Fibroblast of lung (primary cell): ENCODE measurements at regions not wholly inside any gene's neighbourhood (a gene's known extent, or its start where the extent isn't known, plus 50 kb on each side); places are given as distances from the start of the nearest gene placed in this dataset.

ENCODE experiments used
- EZH2 ChIP-seq: IDR thresholded peaks from 2 replicates; pipeline ENCODE4 v1.5.1; 2012; ENCODE audit warnings: low read length, control low read depth, mild to moderate bottlenecking; ENCODE audit errors: missing control alignments
- TF ChIP-seq, protein P1 (sequence below), 2 donors: IDR thresholded peaks in 1 of 2; conservative IDR thresholded peaks in 1 of 2; 1 replicate in 1 of 2; 2 replicates in 1 of 2; pipeline ENCODE4 v1.5.1; 2011 to 2012; ENCODE audit warnings: low read length in 2 of 2, control low read depth in 1 of 2, inconsistent platforms in 1 of 2, low read depth in 1 of 2, mild to moderate bottlenecking in 1 of 2

DNA sequence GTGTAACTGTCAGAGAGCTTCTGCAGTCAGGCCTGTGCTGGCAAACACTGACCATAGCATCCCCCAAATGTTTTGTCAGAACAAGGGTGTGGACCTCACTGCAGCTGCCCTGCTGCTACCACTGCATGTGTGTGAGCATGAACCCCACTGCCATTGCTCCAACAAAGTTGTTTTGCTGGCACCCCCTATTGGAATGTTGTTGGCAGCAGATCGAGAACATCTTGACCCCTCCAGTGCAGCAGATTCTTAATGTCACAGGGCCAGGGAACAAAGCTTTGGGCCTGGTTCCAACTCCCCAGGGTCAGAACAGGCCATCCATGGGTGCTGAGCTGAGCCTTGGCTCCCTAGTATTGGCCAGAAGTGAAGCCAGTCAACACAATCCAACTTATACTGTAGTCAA is 1537.4 kb downstream of the NCAM2 start:
- TF ChIP-seq, protein P1, sequence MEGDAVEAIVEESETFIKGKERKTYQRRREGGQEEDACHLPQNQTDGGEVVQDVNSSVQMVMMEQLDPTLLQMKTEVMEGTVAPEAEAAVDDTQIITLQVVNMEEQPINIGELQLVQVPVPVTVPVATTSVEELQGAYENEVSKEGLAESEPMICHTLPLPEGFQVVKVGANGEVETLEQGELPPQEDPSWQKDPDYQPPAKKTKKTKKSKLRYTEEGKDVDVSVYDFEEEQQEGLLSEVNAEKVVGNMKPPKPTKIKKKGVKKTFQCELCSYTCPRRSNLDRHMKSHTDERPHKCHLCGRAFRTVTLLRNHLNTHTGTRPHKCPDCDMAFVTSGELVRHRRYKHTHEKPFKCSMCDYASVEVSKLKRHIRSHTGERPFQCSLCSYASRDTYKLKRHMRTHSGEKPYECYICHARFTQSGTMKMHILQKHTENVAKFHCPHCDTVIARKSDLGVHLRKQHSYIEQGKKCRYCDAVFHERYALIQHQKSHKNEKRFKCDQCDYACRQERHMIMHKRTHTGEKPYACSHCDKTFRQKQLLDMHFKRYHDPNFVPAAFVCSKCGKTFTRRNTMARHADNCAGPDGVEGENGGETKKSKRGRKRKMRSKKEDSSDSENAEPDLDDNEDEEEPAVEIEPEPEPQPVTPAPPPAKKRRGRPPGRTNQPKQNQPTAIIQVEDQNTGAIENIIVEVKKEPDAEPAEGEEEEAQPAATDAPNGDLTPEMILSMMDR (conservative IDR thresholded peaks at IDR 0.05 in 1 of 2, IDR thresholded peaks at IDR 0.05 in 1 of 2; ENCODE audit: low read depth in 1 of 2, low read length in 2 of 2): no peak
- no peak for TF ChIP-seq EZH2
